ENCODE measurements at regions not wholly inside any gene's neighbourhood (a gene's known extent, or its start where the extent isn't known, plus 50 kb on each side); places are given as distances from the start of the nearest gene placed in this dataset.
A peak's percentile ranks its signal among the peaks of the same experiment; 100 is the strongest.

DNA sequence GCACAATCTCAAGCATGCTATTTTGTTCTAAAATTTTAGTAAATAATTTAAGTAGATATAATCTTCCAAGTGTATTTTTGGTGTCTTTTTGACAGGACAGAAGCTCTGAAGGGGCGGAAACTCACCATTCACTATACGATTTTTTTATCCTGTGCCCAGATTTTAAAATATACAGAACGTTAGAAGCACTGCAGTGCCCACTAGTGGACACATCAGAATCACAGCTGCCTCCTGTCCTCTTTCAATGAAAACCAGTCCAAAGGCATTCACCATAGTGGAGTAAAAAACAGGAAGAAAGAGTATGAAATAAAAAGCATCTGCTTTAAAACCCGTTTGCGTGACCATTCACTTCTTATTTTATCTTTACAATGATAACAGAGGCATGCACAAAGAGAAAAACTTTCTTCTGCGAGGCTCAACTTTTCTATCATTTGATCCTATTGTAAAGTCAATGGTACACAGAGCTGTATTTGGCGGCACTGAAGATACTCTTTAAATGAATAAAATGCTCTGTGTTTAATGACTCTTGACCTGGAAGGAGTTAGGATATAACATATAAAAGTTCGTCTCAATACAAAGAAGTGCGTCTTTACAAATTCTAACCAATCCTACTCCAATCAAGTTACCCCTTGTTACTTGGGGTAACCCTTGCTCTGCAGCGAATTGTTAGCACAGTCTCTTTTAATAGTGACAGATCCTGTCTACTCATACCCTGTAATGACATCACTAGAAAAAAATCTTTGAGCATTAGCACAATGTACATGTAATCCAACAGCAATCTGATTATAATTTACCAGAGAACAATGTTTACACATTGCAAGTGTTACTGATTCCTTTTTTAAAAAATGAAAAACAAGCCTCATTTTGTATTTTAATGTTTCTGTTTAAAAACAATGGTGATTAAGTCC, 339.8 kb upstream of the PSMD7 start:
- H3K4me1 ChIP-seq = no peaks in the 10 kb centered on the region
- no peak for TF ChIP-seq POLR2A (IDR thresholded peaks at IDR 0.05)
- TF ChIP-seq, protein P1, sequence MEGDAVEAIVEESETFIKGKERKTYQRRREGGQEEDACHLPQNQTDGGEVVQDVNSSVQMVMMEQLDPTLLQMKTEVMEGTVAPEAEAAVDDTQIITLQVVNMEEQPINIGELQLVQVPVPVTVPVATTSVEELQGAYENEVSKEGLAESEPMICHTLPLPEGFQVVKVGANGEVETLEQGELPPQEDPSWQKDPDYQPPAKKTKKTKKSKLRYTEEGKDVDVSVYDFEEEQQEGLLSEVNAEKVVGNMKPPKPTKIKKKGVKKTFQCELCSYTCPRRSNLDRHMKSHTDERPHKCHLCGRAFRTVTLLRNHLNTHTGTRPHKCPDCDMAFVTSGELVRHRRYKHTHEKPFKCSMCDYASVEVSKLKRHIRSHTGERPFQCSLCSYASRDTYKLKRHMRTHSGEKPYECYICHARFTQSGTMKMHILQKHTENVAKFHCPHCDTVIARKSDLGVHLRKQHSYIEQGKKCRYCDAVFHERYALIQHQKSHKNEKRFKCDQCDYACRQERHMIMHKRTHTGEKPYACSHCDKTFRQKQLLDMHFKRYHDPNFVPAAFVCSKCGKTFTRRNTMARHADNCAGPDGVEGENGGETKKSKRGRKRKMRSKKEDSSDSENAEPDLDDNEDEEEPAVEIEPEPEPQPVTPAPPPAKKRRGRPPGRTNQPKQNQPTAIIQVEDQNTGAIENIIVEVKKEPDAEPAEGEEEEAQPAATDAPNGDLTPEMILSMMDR (IDR thresholded peaks at IDR 0.05) = peak; percentile 22 to 73 (median 56)
- 41 to 44% methylated on average over 10 of the region's 10 CpGs for WGBS, 2 donors
- peak in 1 of 2 donors; percentile 81 for ATAC-seq (ENCODE audit: low FRiP score in 2 of 2)
- H3K27me3 ChIP-seq = no peaks in the 10 kb centered on the region
- no peak overlapping the region for H3K4me3 ChIP-seq
- no peak overlapping the region for H3K27ac ChIP-seq
- H3K9me3 ChIP-seq = no peaks in the 10 kb centered on the region
- DNase-seq = peak in 1 of 2 donors; percentile 28
- no peaks in the 10 kb centered on the region for H3K36me3 ChIP-seq

DNA sequence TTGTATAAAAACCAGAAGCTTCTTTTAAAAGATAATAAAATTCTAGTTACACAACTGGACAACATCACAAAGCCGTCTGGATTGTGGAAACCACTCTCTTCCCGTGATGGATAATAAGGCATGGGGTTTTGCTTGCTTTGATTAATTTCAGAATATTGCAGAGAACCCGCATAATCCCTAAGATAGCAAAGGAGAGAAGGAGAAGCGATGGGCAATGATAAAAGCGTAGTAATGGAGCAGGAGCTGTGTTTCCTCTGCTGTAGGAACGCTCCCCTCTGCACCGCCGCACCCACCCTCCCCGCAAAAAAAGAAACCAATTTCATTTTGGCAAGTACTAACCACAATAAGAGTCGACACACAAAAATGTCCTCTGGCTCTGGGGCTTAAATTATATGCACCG, 340.9 kb upstream of the PSMD7 start:
- TF ChIP-seq POLR2A (IDR thresholded peaks at IDR 0.05) (no peak), POLR2AphosphoS5 (IDR thresholded peaks at IDR 0.05) (no peak), EP300 (IDR thresholded peaks at IDR 0.05) (no peak)
- TF ChIP-seq, protein P1 (IDR thresholded peaks at IDR 0.05) = no peak
- Histone ChIP-seq H3K36me3 (no peaks in the 10 kb centered on the region), H3K27ac (no peak overlapping the region), H3K9me3 (no peaks in the 10 kb centered on the region), H3K4me1 (no peaks in the 10 kb centered on the region), H3K27me3 (no peaks in the 10 kb centered on the region), H3K4me3 (no peak overlapping the region)
- 81 to 84% methylated on average over 11 of the region's 11 CpGs for WGBS, 2 donors
- no peak for DNase-seq
- no peak for ATAC-seq (ENCODE audit: low FRiP score in 2 of 2)

DNA sequence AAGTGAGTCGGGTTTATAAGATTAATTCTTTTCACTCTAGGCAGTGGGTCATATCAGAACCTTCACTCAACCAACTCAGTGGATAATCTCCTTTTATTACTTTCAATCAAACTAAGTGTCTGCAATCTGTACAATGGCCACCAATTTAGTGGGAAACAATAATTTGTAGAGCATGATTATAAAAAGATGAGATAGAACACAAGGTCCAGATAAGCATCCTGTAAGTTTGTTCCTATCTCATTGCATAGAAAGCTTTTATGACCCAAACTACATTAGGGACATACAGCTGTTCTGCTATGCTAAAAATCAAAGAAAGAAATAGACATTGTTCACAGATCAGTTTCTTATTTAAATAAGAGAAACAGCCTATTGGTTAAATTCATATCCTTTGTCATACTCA, 341.4 kb upstream of the PSMD7 start:
- no peak for DNase-seq
- WGBS, 2 donors = 73 to 84% methylated on average over 1 of the region's 1 CpG

DNA sequence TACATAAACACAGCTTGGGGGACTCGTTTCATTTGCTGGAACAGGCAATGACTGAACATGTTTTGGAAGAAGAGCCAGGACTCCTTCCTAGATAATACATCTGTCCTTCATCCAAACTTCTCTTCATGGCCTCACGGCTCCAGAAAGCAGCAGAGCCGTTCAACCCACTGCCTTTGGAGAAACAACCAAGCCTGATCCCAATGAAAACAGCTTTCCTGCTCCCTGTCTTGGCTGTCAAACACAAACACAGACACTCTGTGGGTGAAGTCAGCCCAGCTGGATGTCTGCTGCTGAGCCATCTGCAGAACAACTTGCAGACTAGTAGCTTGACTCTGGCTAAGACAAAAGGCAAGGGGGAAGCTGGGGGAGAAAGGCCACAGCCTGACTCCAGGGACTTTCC, 345.1 kb upstream of the PSMD7 start:
- no peak overlapping the region for H3K4me3 ChIP-seq
- DNase-seq (no peak), ATAC-seq (ENCODE audit: low FRiP score in 2 of 2) (peak; percentile 71 to 72)
- H3K27ac ChIP-seq = no peak overlapping the region
- 41 to 50% methylated on average over 3 of the region's 3 CpGs for WGBS, 2 donors
- H3K9me3 ChIP-seq = no peaks in the 10 kb centered on the region
- no peak for TF ChIP-seq POLR2A (IDR thresholded peaks at IDR 0.05)
- TF ChIP-seq POLR2AphosphoS5 (IDR thresholded peaks at IDR 0.05) = peak in 1 of 2 donors; percentile 11
- no peaks in the 10 kb centered on the region for H3K27me3 ChIP-seq
- H3K36me3 ChIP-seq = no peaks in the 10 kb centered on the region
- H3K4me1 ChIP-seq = peaks cover 0 to 5% (median 2%) of the 10 kb centered on the region in 4 donors

More for the DNA sequence above, 341.4 kb upstream of the PSMD7 start:
- Histone ChIP-seq H3K4me1 (no peaks in the 10 kb centered on the region), H3K4me3 (no peak overlapping the region), H3K27ac (no peak overlapping the region), H3K36me3 (no peaks in the 10 kb centered on the region), H3K27me3 (no peaks in the 10 kb centered on the region), H3K9me3 (no peaks in the 10 kb centered on the region)
- TF ChIP-seq POLR2AphosphoS5 (IDR thresholded peaks at IDR 0.05) (no peak), EP300 (IDR thresholded peaks at IDR 0.05) (no peak), POLR2A (IDR thresholded peaks at IDR 0.05) (no peak)
- TF ChIP-seq, protein P1 (IDR thresholded peaks at IDR 0.05) = no peak
- ATAC-seq (ENCODE audit: low FRiP score in 2 of 2) = no peak

DNA sequence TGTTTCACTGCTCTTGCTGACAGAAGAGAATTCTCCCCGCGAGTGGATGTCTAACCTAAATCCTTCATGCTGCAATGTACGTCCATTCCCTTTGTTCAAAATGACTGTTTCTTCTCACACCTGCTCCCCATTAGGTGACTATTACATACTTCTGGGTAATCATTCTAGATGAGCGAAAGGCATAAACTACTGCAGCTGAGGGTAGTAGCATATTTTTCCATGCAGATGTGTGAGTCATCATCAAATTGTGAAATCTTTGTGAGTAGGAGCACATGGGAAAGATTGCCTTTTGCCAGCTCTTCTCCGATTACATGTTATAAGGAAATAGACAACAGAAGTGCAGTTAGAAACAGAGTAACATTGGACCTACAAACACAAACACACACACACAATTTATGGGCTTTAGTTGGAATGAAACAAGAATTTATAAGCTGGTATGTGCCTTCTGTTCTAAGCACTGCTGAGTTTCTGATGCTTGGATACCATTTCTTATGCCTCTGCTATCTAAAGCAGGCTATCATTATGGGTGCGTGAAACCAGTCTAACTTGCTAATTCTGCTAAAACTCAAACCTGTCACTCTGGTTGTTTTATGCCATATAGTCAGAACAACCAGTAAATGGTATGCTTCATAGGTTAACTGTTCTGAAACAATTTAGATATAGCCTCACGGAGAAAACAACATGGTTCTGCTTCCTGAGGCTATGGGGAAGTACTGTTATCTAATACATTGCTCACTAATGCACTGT, 346.9 kb upstream of the PSMD7 start:
- DNase-seq (no peak), ATAC-seq (ENCODE audit: low FRiP score in 2 of 2) (peak in 1 of 2 donors; percentile 86)
- H3K4me3 ChIP-seq = no peak overlapping the region
- peak overlapping the region in 1 of 4 donors; percentile 11 for H3K27ac ChIP-seq
- peaks cover 0 to 5% (median 2%) of the 10 kb centered on the region in 4 donors for H3K4me1 ChIP-seq
- TF ChIP-seq, protein P1 (IDR thresholded peaks at IDR 0.05) = no peak
- no peaks in the 10 kb centered on the region for H3K27me3 ChIP-seq
- H3K36me3 ChIP-seq = no peaks in the 10 kb centered on the region
- 77 to 84% methylated on average over 7 of the region's 7 CpGs for WGBS, 2 donors
- H3K9me3 ChIP-seq = no peaks in the 10 kb centered on the region

Measured in upper lobe of left lung (tissue), 6 donors.